GM12874 (cell line): ENCODE measurements at regions not wholly inside any gene's neighbourhood (a gene's known extent, or its start where the extent isn't known, plus 50 kb on each side); places are given as distances from the start of the nearest gene placed in this dataset.

ENCODE experiments used
- CTCF ChIP-seq: IDR thresholded peaks from 2 replicates; pipeline ENCODE4 v1.5.1; 2011; ENCODE audit warnings: low read depth, mild to moderate bottlenecking, control low read depth, low read length, moderate library complexity; ENCODE audit not compliant: insufficient read depth

- no peak for TF ChIP-seq CTCF
Measured at GRCh38 chr14:84807673-84808072, 722.3 kb upstream of the FLRT2 start.

GRCh38 chr14:84809158-84809557, 720.8 kb upstream of the FLRT2 start:
- no peak for TF ChIP-seq CTCF

DNA sequence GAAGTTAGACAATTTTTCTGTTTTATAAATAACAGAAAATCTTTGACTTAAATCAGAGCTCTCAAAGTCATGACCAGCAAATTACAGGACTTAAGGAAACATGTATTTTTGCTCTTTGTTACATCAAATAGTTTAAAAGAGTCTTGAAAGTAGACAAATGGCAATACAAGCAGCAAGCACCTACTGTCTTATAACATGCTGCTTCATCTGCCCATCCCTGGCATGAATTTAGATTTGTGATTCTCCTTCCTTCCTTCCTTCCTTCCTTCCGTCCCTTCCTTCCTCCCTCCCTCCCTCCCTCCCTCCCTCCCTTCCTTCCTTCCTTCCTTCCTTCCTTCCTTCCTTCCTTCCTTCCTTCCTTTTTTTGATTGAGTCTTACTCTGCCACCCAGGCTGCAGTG, 715.6 kb upstream of the FLRT2 start:
- TF ChIP-seq CTCF = no peak

DNA sequence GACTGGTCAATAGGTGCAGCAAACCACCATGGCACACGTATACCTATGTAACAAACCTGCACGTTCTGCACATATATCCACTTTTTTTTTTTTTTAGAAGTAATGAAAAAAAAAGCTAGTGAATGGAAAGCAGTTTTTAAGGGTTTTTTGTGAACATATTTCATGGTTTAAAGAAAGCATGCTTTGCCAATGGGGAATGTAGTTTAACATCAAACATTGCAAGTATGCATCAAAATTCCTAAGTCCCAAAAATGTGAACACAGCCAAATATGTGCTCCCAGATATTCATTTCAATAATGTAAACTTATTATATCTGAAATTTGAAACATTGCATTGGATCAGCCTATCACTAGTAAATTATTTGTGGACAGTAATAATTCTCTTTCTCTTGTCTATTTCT, 710.4 kb upstream of the FLRT2 start:
- no peak for TF ChIP-seq CTCF

GRCh38 chr14:84825481-84826251, 704.3 kb upstream of the FLRT2 start:
- TF ChIP-seq CTCF = no peak

DNA sequence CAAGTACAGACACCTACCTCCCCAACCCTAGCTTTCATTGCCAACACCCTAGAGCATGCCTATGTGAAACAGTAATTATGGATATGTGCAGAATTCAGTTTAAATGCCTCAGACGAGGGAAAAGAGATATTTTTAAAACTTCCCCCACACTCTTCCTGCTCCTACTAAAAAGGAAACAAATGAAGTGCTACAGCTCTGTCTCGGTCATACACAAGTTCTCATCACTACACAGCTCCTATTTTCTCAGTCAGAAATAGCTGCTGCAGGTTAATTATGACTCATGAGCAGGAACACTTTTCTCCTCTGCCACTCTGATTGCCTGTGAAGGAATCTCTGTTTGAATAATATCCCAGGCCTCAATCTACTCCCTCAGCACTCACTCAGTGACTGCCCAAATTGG, 703.6 kb upstream of the FLRT2 start:
- no peak for TF ChIP-seq CTCF

GRCh38 chr14:84850595-84850994, 679.3 kb upstream of the FLRT2 start:
- TF ChIP-seq CTCF = no peak
